GM21737 (cell line): ENCODE measurements at regions not wholly inside any gene's neighbourhood (a gene's known extent, or its start where the extent isn't known, plus 50 kb on each side); places are given as distances from the start of the nearest gene placed in this dataset.

Source experiments
- ATAC-seq: cut with Tn5 transposase; IDR thresholded peaks from one replicate; pipeline ENCODE4 v1.9.1; 2021; ENCODE audit warnings: mild to moderate bottlenecking, moderate library complexity; ENCODE audit not compliant: unreplicated experiment

DNA sequence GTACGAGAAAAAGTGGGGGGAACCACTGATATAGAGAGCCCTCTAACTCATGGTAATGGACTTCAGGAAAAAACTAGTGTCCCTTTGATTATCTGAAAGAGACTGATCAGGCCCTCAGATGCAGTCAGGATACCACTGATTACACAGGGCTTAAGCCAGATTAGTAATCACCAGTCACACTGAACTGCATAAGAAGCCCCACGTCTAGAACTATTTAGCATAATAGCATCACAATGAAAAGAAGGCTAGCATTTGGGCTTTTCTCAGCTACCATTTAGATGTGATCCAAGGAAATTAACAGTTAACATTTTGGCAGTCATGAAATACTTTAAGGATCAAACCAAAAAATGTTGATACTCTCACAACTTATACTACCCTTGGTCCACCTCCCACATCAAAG is 813.1 kb upstream of the POU3F3 start:
- ATAC-seq = no peak

DNA sequence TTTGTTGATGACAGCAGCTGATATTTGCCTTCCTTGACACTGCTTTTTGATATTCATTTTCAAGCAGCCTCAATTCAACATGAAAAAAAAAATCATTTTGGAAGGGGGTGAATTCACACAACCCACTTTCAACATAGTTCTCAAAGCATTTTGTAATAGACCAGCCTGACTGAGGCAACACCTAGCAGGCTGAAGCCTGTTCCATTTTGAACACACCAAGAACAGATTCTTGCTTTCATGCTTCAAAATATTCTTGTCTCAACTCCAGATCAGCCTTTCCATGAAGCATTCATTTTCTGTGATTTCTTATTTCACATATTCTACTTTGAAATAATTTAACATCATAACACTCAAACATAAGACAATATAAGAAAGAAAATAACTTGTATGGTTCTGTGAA is 812.6 kb upstream of the POU3F3 start:
- no peak for ATAC-seq

DNA sequence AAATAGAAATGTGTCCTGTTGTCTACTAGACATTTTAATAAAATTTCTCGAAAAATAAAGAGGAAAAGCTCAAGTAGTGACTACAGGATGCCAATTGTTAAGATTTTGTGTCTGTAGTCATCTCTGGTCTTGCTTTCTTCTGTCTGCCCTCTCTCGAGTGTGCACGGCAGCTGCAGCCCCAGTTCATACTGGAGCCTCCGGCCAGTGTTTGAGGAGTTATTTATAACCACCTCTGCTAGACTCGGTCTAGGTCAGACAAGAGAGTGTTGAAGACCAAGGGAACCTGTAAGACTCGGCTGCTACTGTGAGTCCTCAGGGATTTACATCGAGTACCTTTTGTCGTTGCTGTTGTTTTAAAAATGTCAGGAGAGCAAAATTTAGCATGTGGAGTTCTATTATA is 810.1 kb upstream of the POU3F3 start:
- no peak for ATAC-seq

GRCh38 chr2:104045071-104045470 is 808.8 kb upstream of the POU3F3 start:
- no peak for ATAC-seq

GRCh38 chr2:104046466-104046865 is 807.4 kb upstream of the POU3F3 start:
- no peak for ATAC-seq

GRCh38 chr2:104047516-104047915 is 806.4 kb upstream of the POU3F3 start:
- ATAC-seq = no peak

DNA sequence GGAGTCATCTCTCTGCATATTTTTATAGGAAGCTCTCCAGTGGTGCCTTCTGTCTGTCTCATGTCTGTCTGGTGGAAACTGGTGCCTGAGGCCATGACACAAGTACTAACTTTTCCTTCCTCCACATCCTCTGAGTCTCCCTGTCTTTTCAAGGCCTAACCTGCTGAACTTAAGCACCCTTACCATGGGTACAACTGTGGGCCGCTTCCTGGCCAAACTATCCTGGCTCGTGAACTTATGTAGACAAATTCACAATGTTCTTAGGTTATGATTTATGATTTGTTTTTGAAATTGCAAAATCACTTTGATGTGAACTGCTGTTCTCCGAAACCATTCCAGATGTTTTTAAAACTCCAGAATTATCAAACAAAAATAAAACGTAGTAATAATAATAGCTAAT is 804.5 kb upstream of the POU3F3 start:
- no peak for ATAC-seq

DNA sequence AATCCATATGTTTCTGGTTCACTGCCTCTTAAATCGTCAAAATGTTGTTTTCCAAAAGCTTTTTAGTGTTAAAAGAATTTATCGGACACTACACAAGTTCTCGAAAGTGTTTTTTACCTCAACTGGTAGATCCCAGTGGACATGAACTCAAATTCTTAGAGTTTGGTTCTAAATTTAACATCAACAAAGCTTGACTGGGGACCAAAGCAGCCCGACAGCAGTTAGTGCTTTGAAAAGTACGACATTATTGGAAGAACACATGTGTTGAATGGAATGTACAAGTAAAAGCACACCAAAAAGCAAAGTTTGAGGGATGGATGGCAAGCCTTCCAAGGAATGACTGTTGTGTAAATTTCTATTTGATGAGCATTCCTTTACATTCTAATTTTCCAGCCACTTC is 803.9 kb upstream of the POU3F3 start:
- ATAC-seq = no peak

DNA sequence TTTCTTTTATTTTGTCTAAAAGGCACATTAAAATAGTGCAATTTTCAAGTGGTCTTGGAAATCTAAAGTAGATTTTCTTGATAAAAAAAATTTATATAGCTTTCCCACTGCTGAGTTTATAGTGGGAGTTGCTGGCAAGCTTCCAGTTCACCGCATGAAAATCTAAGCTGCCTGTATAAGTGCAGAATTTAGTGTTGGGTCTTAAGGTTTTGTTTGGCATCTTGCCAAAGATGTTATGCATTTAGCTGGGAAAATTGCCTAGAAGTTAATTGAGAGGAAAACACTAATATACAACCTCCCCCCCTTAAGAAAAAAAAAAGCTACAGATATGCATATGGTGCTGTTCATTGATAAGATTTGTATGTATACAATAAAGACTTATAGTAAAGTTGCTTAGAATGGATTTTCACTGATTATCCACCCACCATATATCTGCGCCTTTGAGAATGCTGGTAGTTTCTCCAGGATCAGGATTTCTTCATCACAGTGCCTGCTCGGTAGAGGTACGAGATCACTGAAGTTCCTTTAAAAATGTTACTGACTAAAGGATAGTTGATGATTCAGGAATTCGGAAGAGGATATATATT is 803.2 kb upstream of the POU3F3 start:
- ATAC-seq = no peak

- ATAC-seq = no peak
Measured at GRCh38 chr2:104051766-104052165, 802.1 kb upstream of the POU3F3 start.

GRCh38 chr2:104052356-104052755 is 801.6 kb upstream of the POU3F3 start:
- ATAC-seq = no peak

DNA sequence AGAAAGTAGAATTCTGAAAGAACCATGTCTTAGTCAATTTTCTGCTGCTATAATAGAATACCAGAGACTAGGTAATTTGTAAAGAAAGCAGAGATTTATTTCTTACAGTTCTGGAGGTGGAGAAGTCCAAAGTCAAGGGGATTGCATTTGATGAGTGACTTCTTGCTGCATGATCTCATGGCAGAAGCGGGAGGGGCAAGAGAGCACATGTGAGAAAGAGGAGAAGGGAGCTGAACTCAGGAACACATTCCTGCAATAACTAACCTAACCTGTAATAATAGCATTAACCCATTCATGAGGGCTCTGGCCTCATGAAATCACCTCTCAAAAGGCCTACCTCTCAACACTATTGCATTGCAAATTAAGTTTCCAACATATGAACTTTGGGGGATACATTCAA is 797.5 kb upstream of the POU3F3 start:
- no peak for ATAC-seq

GRCh38 chr2:104068665-104069064 is 785.2 kb upstream of the POU3F3 start:
- ATAC-seq = no peak

DNA sequence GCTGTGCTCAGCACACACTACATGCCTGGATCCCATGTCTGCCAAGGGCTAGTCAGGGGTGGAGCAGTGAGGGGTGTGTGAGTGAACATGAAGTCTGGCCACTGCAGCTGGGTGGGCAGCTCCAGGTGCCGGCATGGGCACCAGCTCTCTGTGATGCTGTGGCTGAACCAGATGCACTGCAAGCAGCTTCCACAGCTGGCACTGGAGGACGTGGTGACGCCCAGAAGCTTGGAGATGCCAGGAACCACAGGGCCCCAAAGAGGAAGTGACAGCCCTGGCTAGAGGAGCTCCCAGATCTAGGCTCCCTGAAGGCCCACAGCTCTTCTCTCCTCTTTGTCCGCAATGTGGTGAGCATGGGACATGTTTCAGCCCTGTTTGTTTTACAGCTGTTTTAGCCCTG is 776.3 kb upstream of the POU3F3 start:
- no peak for ATAC-seq

DNA sequence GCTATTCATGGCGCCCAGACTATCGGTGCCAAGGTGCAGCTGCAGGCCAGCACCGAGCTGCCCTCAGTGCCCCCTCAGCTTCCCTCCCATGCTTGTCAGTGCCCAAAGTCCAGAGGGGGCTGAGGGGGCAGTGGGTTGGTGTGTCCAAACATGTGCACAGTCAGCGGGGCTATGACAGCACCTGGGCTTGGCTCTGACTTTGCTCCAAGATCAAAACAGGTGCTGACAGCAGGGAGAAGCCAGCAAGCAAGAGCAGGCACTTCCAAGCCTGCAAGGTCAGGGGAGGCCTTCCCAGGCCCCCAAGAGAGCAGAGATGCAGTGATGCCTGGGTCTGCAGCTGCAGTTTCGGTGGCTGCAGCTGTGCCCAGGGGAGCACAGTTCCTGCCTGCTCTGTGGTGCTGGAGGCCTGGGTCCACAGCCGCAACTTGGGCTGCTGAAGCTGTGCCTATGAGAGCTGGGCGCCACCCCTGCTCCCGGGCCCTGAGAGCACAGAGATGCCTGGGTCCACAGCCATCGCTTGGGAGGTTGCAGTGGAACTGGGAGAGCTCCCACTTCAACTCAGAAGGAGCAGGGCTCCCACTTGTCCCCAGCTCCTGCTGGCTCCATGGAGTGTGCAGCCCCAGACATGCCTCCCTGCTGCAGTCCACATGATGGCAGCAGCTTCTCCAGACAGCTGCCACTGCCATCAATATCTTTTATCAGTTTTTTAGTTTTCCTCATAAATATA is 775.3 kb upstream of the POU3F3 start:
- no peak for ATAC-seq

GRCh38 chr2:104088745-104089144 is 765.2 kb upstream of the POU3F3 start:
- ATAC-seq = no peak

- ATAC-seq = no peak
Measured at GRCh38 chr2:104090407-104090806, 763.5 kb upstream of the POU3F3 start.

GRCh38 chr2:104091894-104092293 is 762.0 kb upstream of the POU3F3 start:
- ATAC-seq = no peak

DNA sequence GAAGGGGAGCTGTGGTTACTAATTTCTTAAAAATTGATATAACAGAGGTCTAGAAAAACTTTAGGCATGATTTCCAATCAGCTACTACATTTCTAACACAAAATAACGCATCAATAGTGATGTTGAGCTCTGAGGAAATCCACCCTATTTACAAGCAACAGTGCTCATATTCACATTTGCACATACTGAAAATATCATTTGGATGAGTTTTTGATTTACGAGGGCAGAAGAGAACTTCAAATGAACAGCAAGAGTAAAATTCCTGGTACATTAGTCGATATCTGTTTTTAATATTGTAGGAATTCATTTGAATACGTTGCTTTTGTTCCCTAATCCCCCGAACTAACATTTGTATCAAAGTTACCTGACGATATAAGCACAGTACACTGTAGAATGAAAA is 761.0 kb upstream of the POU3F3 start:
- ATAC-seq = no peak

DNA sequence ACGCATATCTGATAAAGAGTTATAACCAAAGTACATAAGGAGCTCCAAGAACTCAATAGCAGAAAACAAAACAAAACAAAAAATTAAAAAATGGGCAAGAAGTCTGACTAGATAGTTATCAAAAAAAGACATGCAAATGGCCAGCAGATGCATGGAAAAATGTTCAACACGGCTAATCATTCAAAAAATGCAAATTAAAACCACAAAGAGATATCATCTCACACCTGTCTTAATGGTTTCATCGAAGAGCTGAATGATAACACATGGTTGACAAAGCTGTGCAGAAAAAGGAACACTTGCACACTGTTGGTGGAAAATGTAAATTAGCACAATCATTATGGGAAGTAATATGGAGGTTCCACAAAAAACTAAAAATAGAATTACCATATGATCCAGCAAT is 751.3 kb upstream of the POU3F3 start:
- ATAC-seq = no peak

GRCh38 chr2:104109356-104109755 is 744.6 kb upstream of the POU3F3 start:
- no peak for ATAC-seq

GRCh38 chr2:104118889-104119288 is 735.0 kb upstream of the POU3F3 start:
- ATAC-seq = no peak

DNA sequence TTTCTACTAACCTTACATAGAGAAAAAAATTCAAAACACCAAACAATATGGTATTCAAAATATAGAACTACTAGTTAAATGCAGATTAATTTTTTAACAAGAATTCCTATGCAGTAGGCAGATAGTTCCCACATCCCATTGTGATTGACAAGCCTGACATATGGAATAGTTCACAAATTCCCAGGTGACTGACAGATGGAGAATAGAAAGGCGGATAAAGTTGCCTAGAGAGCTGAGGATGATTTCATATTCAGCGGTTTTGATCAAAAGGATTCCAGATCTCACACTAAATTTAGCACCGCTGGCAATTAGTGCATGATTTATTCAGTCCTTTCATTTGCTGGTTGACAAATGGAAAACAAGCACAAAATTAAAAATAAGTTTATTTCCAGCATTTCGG is 733.7 kb upstream of the POU3F3 start:
- ATAC-seq = no peak
